Caco-2 (cell line): ENCODE measurements at regions not wholly inside any gene's neighbourhood (a gene's known extent, or its start where the extent isn't known, plus 50 kb on each side); places are given as distances from the start of the nearest gene placed in this dataset.
A peak's percentile ranks its signal among the peaks of the same experiment; 100 is the strongest.

Experiments
- BruUV-seq: library from RNA; stranded (reverse); fragments of 400-500 nt; replicated peaks from 2 replicates; lab custom pipeline; 2021; lab: Mats Ljungman, UMichigan
- CTCF ChIA-PET: fragments of 300-600 bp; sonication (Branson Sonifier 250); formaldehyde crosslinking; loops from one replicate; lab custom pipeline; 2022; ENCODE audit warnings: antibody characterized with exemption; lab: Charles Lee
- POLR2A ChIA-PET: fragments of 300-600 bp; sonication (Branson Sonifier 250); formaldehyde crosslinking; loops from one replicate; lab custom pipeline; 2022; ENCODE audit warnings: antibody characterized with exemption; lab: Charles Lee
- DNase-seq, 2 experiments: peaks; one replicate each; pipeline versions ENCODE4 v3.0.0 to v3.0.0-alpha.2; 2020 to 2022
- H3K27me3 ChIP-seq: replicated peaks from 2 replicates; pipeline ENCODE4 v1.6.0; 2011; ENCODE audit warnings: low read length; ENCODE audit not compliant: control insufficient read depth, insufficient read depth
- H3K36me3 ChIP-seq: 2 replicates; pipeline ENCODE4 v1.5.1; 2011; ENCODE audit warnings: low read length; ENCODE audit not compliant: control insufficient read depth, insufficient read depth
- H3K4me1 ChIP-seq: fragments of 250-450 bp; sonication (Bioruptor Pico); 2 replicates; pipeline ENCODE4 v1.5.1; 2020; ENCODE audit warnings: mild to moderate bottlenecking
- H3K4me3 ChIP-seq: 2 replicates; pipeline ENCODE4 v1.5.1; 2011; ENCODE audit warnings: low read depth, mild to moderate bottlenecking, control low read depth, low read length
- H3K9me3 ChIP-seq: fragments of 250-450 bp; sonication (Bioruptor Pico); 2 replicates; pipeline ENCODE4 v1.5.1; 2020; ENCODE audit warnings: mild to moderate bottlenecking, moderate library complexity
- H3K27ac Mint-ChIP-seq: one replicate; pipeline ENCODE4 v1.8.0; 2022; ENCODE audit warnings: mixed read lengths; ENCODE audit not compliant: unreplicated experiment
- H3K27me3 Mint-ChIP-seq: one replicate; pipeline ENCODE4 v1.8.0; 2022; ENCODE audit warnings: mixed read lengths; ENCODE audit not compliant: insufficient read depth, unreplicated experiment
- H3K36me3 Mint-ChIP-seq: one replicate; pipeline ENCODE4 v1.8.0; 2022; ENCODE audit warnings: mild to moderate bottlenecking, mixed read lengths; ENCODE audit not compliant: insufficient read depth, unreplicated experiment
- H3K4me1 Mint-ChIP-seq: one replicate; pipeline ENCODE4 v1.8.0; 2022; ENCODE audit warnings: low read depth, mixed read lengths; ENCODE audit not compliant: unreplicated experiment
- H3K4me3 Mint-ChIP-seq: one replicate; pipeline ENCODE4 v1.8.0; 2022; ENCODE audit warnings: mild to moderate bottlenecking, moderate library complexity, mixed read lengths; ENCODE audit not compliant: unreplicated experiment
- H3K9me3 Mint-ChIP-seq: one replicate; pipeline ENCODE4 v1.8.0; 2022; ENCODE audit warnings: mixed read lengths; ENCODE audit not compliant: unreplicated experiment
- intact Hi-C: fragments of 100-400 bp; cut with micrococcal nuclease; formaldehyde crosslinking; loops from one replicate; pipeline ENCODE4 v1.10.0; 2022; ENCODE audit not compliant: unreplicated experiment
- TF ChIP-seq, protein P1 (sequence below), 2 experiments: fragments of 200-600 bp in 1 of 2; IDR thresholded peaks; 1 replicate in 1 of 2; 2 replicates in 1 of 2; pipeline versions ENCODE4 v1.5.1 to v1.8.0; 2011 to 2022; ENCODE audit warnings: antibody characterized with exemption in 1 of 2, control low read depth in 1 of 2, inconsistent platforms in 1 of 2, low read depth in 1 of 2, low read length in 1 of 2, mild to moderate bottlenecking in 1 of 2, moderate library complexity in 1 of 2; ENCODE audit not compliant: insufficient read depth in 1 of 2, severe bottlenecking in 1 of 2, unreplicated experiment in 1 of 2

DNA sequence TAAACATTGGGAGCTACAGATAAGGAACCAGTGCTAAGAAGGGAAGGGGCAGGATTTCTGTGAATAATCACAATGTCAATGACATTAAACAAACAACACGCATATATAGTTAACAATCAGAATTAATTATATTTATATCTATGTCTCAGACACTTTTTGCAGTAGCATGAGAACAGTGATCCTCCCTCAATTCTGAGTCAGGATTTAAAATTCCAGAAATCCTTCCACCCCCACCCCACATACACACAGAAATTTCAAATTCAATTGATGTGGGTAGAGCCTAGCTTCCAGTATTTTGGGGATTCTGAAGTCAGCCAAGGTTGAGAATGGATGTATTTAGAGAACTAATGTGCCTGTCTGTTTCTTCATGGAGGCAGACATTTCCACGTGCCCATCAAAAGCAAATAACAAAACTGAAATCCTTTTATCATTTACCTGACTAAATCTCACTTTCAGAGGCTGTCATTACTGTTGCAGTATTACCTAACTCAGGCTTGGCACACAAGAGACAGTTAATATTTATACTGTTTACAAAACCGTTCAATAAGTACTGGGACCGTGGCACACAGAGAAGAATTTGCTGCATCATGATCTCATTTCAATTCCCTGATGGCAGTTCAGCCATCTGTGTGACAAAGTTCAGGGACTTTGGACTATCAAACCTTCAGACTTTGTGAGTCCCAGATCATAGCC, 116.6 kb upstream of the PALS2 start:
- CTCF ChIA-PET = interaction anchor here (1.0 kb wide), 1 partner anchor 19 kb away, joined by 3 read pairs; no protein-coding TSS in a partner anchor
- no peaks in the 10 kb centered on the region for H3K36me3 Mint-ChIP-seq
- Histone ChIP-seq H3K9me3 (no peaks in the 10 kb centered on the region), H3K4me1 (peaks cover 25% of the 10 kb centered on the region), H3K36me3 (no peaks in the 10 kb centered on the region; the same call in 1 of the 2 replicates), H3K27me3 (no peaks in the 10 kb centered on the region), H3K4me3 (no peak overlapping the region)
- no peak for DNase-seq
- H3K27ac Mint-ChIP-seq = peak overlapping the region; percentile 69
- TF ChIP-seq, protein P1, sequence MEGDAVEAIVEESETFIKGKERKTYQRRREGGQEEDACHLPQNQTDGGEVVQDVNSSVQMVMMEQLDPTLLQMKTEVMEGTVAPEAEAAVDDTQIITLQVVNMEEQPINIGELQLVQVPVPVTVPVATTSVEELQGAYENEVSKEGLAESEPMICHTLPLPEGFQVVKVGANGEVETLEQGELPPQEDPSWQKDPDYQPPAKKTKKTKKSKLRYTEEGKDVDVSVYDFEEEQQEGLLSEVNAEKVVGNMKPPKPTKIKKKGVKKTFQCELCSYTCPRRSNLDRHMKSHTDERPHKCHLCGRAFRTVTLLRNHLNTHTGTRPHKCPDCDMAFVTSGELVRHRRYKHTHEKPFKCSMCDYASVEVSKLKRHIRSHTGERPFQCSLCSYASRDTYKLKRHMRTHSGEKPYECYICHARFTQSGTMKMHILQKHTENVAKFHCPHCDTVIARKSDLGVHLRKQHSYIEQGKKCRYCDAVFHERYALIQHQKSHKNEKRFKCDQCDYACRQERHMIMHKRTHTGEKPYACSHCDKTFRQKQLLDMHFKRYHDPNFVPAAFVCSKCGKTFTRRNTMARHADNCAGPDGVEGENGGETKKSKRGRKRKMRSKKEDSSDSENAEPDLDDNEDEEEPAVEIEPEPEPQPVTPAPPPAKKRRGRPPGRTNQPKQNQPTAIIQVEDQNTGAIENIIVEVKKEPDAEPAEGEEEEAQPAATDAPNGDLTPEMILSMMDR (IDR thresholded peaks at IDR 0.05; ENCODE audit: insufficient read depth in 1 of 2, low read depth in 1 of 2, low read length in 1 of 2, severe bottlenecking in 1 of 2, unreplicated experiment in 1 of 2) = no peak
- no peaks in the 10 kb centered on the region for H3K27me3 Mint-ChIP-seq
- intact Hi-C loops = no loop called here
- H3K9me3 Mint-ChIP-seq = no peaks in the 10 kb centered on the region
- H3K4me3 Mint-ChIP-seq = no peak overlapping the region
- POLR2A ChIA-PET = no interaction called here
- peaks cover 18% of the 10 kb centered on the region for H3K4me1 Mint-ChIP-seq
- BruUV-seq = no TSS peak

DNA sequence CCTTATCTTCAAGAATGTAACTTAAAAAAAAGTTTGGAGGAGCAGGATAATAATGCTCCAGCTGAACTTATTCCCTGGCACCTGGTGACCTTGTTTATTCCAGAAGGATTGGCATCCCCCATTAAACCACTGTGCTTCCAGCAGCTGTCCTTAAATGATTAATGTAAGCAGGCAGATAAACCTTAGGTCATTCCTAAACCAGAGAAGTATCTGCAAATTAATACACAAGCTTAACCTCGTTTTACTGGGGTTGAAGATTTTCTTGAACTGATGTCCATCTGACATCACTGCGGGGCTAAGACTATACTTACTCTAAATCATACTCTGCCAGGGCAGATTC, 116.1 kb upstream of the PALS2 start:
- TF ChIP-seq, protein P1 (IDR thresholded peaks at IDR 0.05; ENCODE audit: insufficient read depth in 1 of 2, low read depth in 1 of 2, low read length in 1 of 2, severe bottlenecking in 1 of 2, unreplicated experiment in 1 of 2) = no peak
- no peak for DNase-seq
- Mint-ChIP-seq H3K4me1 (peaks cover 18% of the 10 kb centered on the region), H3K27ac (no peak overlapping the region), H3K27me3 (no peaks in the 10 kb centered on the region), H3K36me3 (no peaks in the 10 kb centered on the region), H3K4me3 (no peak overlapping the region), H3K9me3 (no peaks in the 10 kb centered on the region)
- POLR2A ChIA-PET = no interaction called here
- intact Hi-C loops = no loop called here
- no peaks in the 10 kb centered on the region; the same call in 1 of the 2 replicates for H3K36me3 ChIP-seq
- BruUV-seq = no TSS peak
- H3K4me3 ChIP-seq = no peak overlapping the region
- peaks cover 25% of the 10 kb centered on the region for H3K4me1 ChIP-seq
- CTCF ChIA-PET = no interaction called here
- H3K9me3 ChIP-seq = no peaks in the 10 kb centered on the region
- no peaks in the 10 kb centered on the region for H3K27me3 ChIP-seq

DNA sequence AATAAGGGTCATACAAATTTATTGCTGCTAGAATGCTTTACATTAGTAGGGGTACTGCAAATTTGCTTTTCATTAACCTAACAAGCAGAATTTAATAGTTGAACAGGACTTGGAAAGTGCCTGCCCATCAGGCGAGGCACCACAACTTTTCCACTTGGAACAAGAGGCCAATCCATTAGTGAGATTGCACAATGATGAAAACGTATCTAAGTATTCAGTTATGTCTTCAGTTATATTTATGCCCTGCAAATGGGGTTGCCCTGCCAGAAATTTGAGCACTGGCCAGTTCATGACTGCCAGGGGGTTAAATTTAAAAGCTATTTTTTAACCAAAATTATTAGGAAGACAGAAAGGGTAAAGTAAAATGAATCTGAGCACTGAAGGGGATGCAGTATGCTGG, 111.1 kb upstream of the PALS2 start:
- Mint-ChIP-seq H3K27me3 (no peaks in the 10 kb centered on the region), H3K4me3 (no peak overlapping the region), H3K4me1 (peaks cover 31% of the 10 kb centered on the region), H3K36me3 (no peaks in the 10 kb centered on the region), H3K9me3 (no peaks in the 10 kb centered on the region), H3K27ac (no peak overlapping the region)
- BruUV-seq = no TSS peak
- Histone ChIP-seq H3K4me3 (no peak overlapping the region), H3K4me1 (peaks cover 42% of the 10 kb centered on the region), H3K27me3 (no peaks in the 10 kb centered on the region), H3K36me3 (no peaks in the 10 kb centered on the region), H3K9me3 (no peaks in the 10 kb centered on the region)
- CTCF ChIA-PET = no interaction called here
- DNase-seq = no peak
- TF ChIP-seq, protein P1 (IDR thresholded peaks at IDR 0.05; ENCODE audit: insufficient read depth in 1 of 2, low read depth in 1 of 2, low read length in 1 of 2, severe bottlenecking in 1 of 2, unreplicated experiment in 1 of 2) = no peak
- intact Hi-C loops = no loop called here
- POLR2A ChIA-PET = no interaction called here
